Muscle layer of duodenum (tissue), 2 donors: ENCODE measurements at regions not wholly inside any gene's neighbourhood (a gene's known extent, or its start where the extent isn't known, plus 50 kb on each side); places are given as distances from the start of the nearest gene placed in this dataset.

Experiments used
- H3K27ac ChIP-seq: one replicate; pipeline ENCODE4 v1.7.0; 2013; ENCODE audit warnings: mild to moderate bottlenecking, low read length
- H3K27me3 ChIP-seq: one replicate; pipeline ENCODE4 v1.7.0; 2013; ENCODE audit warnings: low read depth, mild to moderate bottlenecking, control low read depth, low read length
- H3K36me3 ChIP-seq, 2 donors: one replicate each; pipeline ENCODE4 v1.7.0; 2013; ENCODE audit warnings: low read length in 2 of 2, control low read depth in 1 of 2, mild to moderate bottlenecking in 1 of 2; ENCODE audit not compliant: insufficient read depth in 2 of 2, control insufficient read depth in 1 of 2
- H3K4me1 ChIP-seq, 2 donors: one replicate each; pipeline ENCODE4 v1.7.0; 2013; ENCODE audit warnings: low read length in 2 of 2, mild to moderate bottlenecking in 2 of 2, control low read depth in 1 of 2, moderate library complexity in 1 of 2; ENCODE audit not compliant: insufficient read depth in 2 of 2, control insufficient read depth in 1 of 2
- H3K4me3 ChIP-seq, 2 donors: one replicate each; pipeline ENCODE4 v1.7.0; 2013; ENCODE audit warnings: low read length in 2 of 2, low read depth in 1 of 2, mild to moderate bottlenecking in 1 of 2
- H3K9me3 ChIP-seq, 2 donors: one replicate each; pipeline ENCODE4 v1.7.0; 2013; ENCODE audit warnings: low read length in 2 of 2, control low read depth in 1 of 2, mild to moderate bottlenecking in 1 of 2; ENCODE audit not compliant: control insufficient read depth in 1 of 2
- donor health status: healthy.

GRCh38 chr2:22209545-22209944 is 1085.8 kb downstream of the TDRD15 start:
- no peak overlapping the region for H3K27ac ChIP-seq
- no peaks in the 10 kb centered on the region for H3K27me3 ChIP-seq
- H3K4me3 ChIP-seq: no peak overlapping the region
- no peaks in the 10 kb centered on the region for H3K36me3 ChIP-seq
- H3K4me1 ChIP-seq: no peaks in the 10 kb centered on the region
- H3K9me3 ChIP-seq: no peaks in the 10 kb centered on the region

DNA sequence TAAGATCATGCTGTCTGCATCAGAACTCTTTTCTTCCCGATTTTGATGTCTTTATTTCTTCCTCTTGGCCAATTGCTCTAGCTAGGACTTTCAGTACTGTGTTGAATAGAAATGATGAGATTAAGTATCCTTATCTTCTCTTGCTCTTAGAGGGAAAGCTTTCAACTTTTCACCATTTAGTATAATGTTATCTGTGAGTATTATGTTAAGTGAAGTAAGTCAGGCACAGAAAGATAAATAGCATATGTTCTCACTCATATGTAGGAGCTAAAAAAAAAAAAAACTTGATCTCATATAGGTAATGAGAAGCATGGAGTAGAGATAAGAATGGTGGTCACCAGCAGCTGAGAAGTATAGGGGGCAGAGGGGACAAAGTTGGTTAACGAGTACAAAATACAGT is 1089.5 kb downstream of the TDRD15 start:
- no peaks in the 10 kb centered on the region for H3K9me3 ChIP-seq
- H3K4me1 ChIP-seq: no peaks in the 10 kb centered on the region
- H3K27me3 ChIP-seq: no peaks in the 10 kb centered on the region
- no peak overlapping the region for H3K4me3 ChIP-seq
- H3K36me3 ChIP-seq: no peaks in the 10 kb centered on the region
- H3K27ac ChIP-seq: no peak overlapping the region

GRCh38 chr2:22215517-22215916 is 1091.7 kb downstream of the TDRD15 start:
- Histone ChIP-seq H3K27me3 (no peaks in the 10 kb centered on the region), H3K9me3 (no peaks in the 10 kb centered on the region), H3K27ac (no peak overlapping the region), H3K36me3 (no peaks in the 10 kb centered on the region), H3K4me3 (no peak overlapping the region), H3K4me1 (no peaks in the 10 kb centered on the region)

- Histone ChIP-seq H3K27ac (no peak overlapping the region), H3K4me3 (no peak overlapping the region), H3K9me3 (no peaks in the 10 kb centered on the region), H3K4me1 (no peaks in the 10 kb centered on the region), H3K36me3 (no peaks in the 10 kb centered on the region), H3K27me3 (no peaks in the 10 kb centered on the region)
Measured at GRCh38 chr2:22217881-22218280, 1094.1 kb downstream of the TDRD15 start.

- no peaks in the 10 kb centered on the region for H3K4me1 ChIP-seq
- no peak overlapping the region for H3K27ac ChIP-seq
- H3K36me3 ChIP-seq: no peaks in the 10 kb centered on the region
- no peaks in the 10 kb centered on the region for H3K9me3 ChIP-seq
- no peak overlapping the region for H3K4me3 ChIP-seq
- H3K27me3 ChIP-seq: no peaks in the 10 kb centered on the region
Measured at GRCh38 chr2:22221006-22221405, 1097.2 kb downstream of the TDRD15 start.

DNA sequence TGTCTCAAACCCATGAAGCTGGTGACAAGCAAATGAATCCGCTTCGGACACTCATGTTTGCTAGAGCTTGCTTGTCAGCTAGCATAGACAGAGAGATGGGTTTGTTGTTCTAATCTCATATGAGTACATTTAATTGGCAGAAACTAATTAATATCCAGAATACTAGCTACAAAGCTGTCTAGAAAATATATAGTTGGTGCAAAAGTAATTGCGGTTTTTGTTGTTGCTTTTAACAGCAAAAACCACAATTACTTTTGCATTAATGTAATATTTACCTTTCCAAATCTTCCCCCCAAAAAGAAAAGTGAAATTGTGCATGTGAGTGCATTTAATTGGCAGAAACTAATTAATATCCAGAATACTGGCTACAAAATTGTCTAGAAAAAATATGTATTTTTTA is 1115.2 kb downstream of the TDRD15 start:
- Histone ChIP-seq H3K27ac (no peak overlapping the region), H3K4me3 (no peak overlapping the region), H3K4me1 (no peaks in the 10 kb centered on the region), H3K9me3 (no peaks in the 10 kb centered on the region), H3K27me3 (no peaks in the 10 kb centered on the region), H3K36me3 (no peaks in the 10 kb centered on the region)

- Histone ChIP-seq H3K4me1 (no peaks in the 10 kb centered on the region), H3K4me3 (no peak overlapping the region), H3K36me3 (no peaks in the 10 kb centered on the region), H3K27ac (no peak overlapping the region), H3K27me3 (no peaks in the 10 kb centered on the region), H3K9me3 (no peaks in the 10 kb centered on the region)
Measured at GRCh38 chr2:22247466-22247865, 1123.7 kb downstream of the TDRD15 start.

DNA sequence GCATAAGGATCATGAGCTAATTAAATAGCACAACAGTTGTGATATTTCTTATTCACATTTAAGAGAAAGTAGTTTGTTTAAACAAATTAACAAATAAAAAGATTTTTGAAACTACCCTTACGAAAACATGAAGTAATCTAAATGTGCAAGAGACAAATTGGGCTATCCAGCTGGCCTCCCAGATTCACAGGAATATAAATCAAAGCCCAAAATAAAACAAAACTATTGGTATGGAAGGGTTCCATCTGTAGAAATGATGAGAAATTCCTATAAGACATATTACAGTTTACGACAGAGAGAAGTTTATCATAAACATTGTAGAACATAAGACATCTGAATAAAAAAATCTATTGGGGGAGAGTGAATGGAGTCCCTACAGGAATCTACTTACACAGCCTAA is 1125.1 kb downstream of the TDRD15 start:
- Histone ChIP-seq H3K4me3 (no peak overlapping the region), H3K36me3 (no peaks in the 10 kb centered on the region), H3K4me1 (no peaks in the 10 kb centered on the region), H3K9me3 (no peaks in the 10 kb centered on the region), H3K27ac (no peak overlapping the region), H3K27me3 (no peaks in the 10 kb centered on the region)

DNA sequence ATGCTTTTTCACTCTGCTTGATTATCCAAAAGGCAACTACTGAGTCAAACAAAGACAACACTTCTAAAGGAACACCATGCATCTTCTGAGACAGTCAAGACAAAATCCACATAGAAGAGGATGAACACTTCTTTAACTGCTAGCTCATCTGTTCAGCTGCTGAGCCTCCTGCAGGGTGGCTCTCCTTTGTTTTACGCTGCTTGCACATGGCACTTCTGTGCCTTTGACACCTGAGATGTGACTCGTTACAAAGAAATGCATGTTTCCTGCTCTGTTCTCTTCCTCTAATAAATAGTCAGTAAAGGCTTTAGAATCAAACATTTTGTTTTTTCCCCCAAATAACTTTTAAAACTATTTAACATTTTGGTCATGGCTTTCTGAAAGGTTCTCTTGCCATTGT is 1129.4 kb downstream of the TDRD15 start:
- Histone ChIP-seq H3K36me3 (no peaks in the 10 kb centered on the region), H3K27me3 (no peaks in the 10 kb centered on the region), H3K27ac (no peak overlapping the region), H3K4me1 (no peaks in the 10 kb centered on the region), H3K4me3 (no peak overlapping the region), H3K9me3 (no peaks in the 10 kb centered on the region)

GRCh38 chr2:22261165-22261564 is 1123.8 kb upstream of the KLHL29 start:
- H3K36me3 ChIP-seq: no peaks in the 10 kb centered on the region
- H3K9me3 ChIP-seq: peaks cover 0 to 5% of the 10 kb centered on the region in 2 donors
- no peaks in the 10 kb centered on the region for H3K27me3 ChIP-seq
- no peaks in the 10 kb centered on the region for H3K4me1 ChIP-seq
- no peak overlapping the region for H3K4me3 ChIP-seq
- no peak overlapping the region for H3K27ac ChIP-seq

GRCh38 chr2:22270341-22270740 is 1114.6 kb upstream of the KLHL29 start:
- Histone ChIP-seq H3K4me1 (no peaks in the 10 kb centered on the region), H3K9me3 (peaks cover 0 to 4% of the 10 kb centered on the region in 2 donors), H3K27ac (no peak overlapping the region), H3K36me3 (no peaks in the 10 kb centered on the region), H3K27me3 (no peaks in the 10 kb centered on the region), H3K4me3 (no peak overlapping the region)

DNA sequence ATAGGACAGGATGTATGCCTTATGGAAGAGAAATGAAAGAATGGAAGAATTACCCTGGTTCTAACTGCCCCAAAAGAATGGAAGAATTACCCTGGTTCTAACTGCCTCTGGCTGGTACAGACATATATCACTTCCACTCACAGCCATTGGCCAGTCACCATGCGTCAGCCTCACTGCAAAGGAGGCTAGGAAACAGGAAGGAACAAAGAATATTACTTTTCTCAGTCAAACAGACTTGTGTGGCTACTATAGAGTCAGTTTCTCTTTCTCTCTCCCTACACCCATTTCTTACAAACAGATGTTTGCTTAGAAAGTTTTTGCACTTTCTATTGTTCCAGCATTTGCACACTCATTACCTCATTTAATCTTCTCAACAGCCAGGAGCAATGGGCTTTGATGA is 1111.1 kb upstream of the KLHL29 start:
- Histone ChIP-seq H3K27ac (no peak overlapping the region), H3K9me3 (peaks cover 0 to 4% of the 10 kb centered on the region in 2 donors), H3K36me3 (no peaks in the 10 kb centered on the region), H3K4me3 (no peak overlapping the region), H3K27me3 (no peaks in the 10 kb centered on the region), H3K4me1 (no peaks in the 10 kb centered on the region)
